Dendritic cell treated with granulocyte-macrophage colony-stimulating factor and Interleukin-4, amounts not matched to agents 40 ng/mL and 50 ng/mL, for 4 days (primary cell): ENCODE measurements at regions not wholly inside any gene's neighbourhood (a gene's known extent, or its start where the extent isn't known, plus 50 kb on each side); places are given as distances from the start of the nearest gene placed in this dataset.

Experiments used
- H3K27ac Mint-ChIP-seq: one replicate; pipeline ENCODE4 v1.8.0; 2022; ENCODE audit warnings: mild to moderate bottlenecking, mixed read lengths
- H3K27me3 Mint-ChIP-seq: one replicate; pipeline ENCODE4 v1.8.0; 2022; ENCODE audit warnings: mild to moderate bottlenecking, mixed read lengths
- H3K36me3 Mint-ChIP-seq: one replicate; pipeline ENCODE4 v1.8.0; 2022; ENCODE audit warnings: low read depth, mixed read lengths
- H3K4me1 Mint-ChIP-seq: one replicate; pipeline ENCODE4 v1.8.0; 2022; ENCODE audit warnings: low read depth, mixed read lengths
- H3K4me3 Mint-ChIP-seq: one replicate; pipeline ENCODE4 v1.8.0; 2022; ENCODE audit warnings: mild to moderate bottlenecking, moderate library complexity, mixed read lengths
- H3K9me3 Mint-ChIP-seq: one replicate; pipeline ENCODE4 v1.8.0; 2022; ENCODE audit warnings: mixed read lengths
- intact Hi-C: fragments of 100-400 bp; cut with micrococcal nuclease; formaldehyde crosslinking; loops from one replicate; pipeline ENCODE4 v1.15.0; 2022

- H3K27me3 Mint-ChIP-seq = no peaks in the 10 kb centered on the region
- H3K4me3 Mint-ChIP-seq = no peak overlapping the region
- no peaks in the 10 kb centered on the region for H3K4me1 Mint-ChIP-seq
- no peaks in the 10 kb centered on the region for H3K36me3 Mint-ChIP-seq
- peaks cover 9% of the 10 kb centered on the region for H3K9me3 Mint-ChIP-seq
- intact Hi-C loops = no loop called here
- no peak overlapping the region for H3K27ac Mint-ChIP-seq
Measured at GRCh38 chr6:120108061-120108795, 758.7 kb upstream of the MAN1A1 start.

DNA sequence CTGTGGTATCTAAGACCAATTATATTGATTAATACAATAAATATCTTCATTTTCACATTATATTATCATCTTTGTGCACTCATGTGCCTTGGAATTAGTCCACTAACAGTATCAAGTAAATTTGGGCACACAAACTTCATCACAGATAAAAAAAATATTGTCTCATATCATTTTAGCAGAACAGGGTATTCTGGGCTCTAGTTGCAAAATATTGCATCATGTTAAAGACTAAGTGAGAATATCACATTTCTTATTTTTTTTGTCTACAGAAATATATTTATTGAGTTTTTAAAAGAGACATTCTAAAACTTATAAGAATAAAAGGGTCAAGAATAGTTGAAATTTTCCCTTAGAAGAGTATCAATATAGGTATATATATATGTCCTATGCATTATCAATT lies 754.1 kb upstream of the MAN1A1 start:
- H3K27me3 Mint-ChIP-seq = no peaks in the 10 kb centered on the region
- H3K9me3 Mint-ChIP-seq = peaks cover 9% of the 10 kb centered on the region
- H3K27ac Mint-ChIP-seq = no peak overlapping the region
- H3K4me1 Mint-ChIP-seq = no peaks in the 10 kb centered on the region
- intact Hi-C loops = no loop called here
- H3K36me3 Mint-ChIP-seq = no peaks in the 10 kb centered on the region
- no peak overlapping the region for H3K4me3 Mint-ChIP-seq

GRCh38 chr6:120096696-120097260 lies 747.2 kb upstream of the MAN1A1 start:
- no peaks in the 10 kb centered on the region for H3K4me1 Mint-ChIP-seq
- no peak overlapping the region for H3K27ac Mint-ChIP-seq
- H3K4me3 Mint-ChIP-seq = no peak overlapping the region
- intact Hi-C loops = no loop called here
- no peaks in the 10 kb centered on the region for H3K9me3 Mint-ChIP-seq
- no peaks in the 10 kb centered on the region for H3K36me3 Mint-ChIP-seq
- H3K27me3 Mint-ChIP-seq = no peaks in the 10 kb centered on the region

DNA sequence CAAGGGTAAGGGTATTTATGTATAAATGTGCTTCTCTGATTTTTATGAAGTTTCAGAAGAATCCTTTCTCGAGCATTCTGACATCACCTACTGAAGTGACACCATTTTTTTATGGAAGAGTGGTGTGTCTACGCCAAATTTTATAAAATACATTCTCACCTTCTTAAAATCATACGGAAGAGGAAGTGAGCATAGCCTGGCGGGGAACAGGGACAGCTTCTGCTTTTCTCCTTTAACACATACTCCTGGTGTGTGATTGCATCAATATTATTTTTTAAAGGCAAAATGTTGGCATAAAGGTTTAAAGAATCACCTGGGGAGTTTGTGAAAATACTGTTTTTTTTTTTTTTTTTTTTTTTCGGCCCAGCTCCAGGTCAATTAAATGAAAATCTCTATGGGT lies 733.6 kb upstream of the MAN1A1 start:
- no peaks in the 10 kb centered on the region for H3K9me3 Mint-ChIP-seq
- intact Hi-C loops = no loop called here

DNA sequence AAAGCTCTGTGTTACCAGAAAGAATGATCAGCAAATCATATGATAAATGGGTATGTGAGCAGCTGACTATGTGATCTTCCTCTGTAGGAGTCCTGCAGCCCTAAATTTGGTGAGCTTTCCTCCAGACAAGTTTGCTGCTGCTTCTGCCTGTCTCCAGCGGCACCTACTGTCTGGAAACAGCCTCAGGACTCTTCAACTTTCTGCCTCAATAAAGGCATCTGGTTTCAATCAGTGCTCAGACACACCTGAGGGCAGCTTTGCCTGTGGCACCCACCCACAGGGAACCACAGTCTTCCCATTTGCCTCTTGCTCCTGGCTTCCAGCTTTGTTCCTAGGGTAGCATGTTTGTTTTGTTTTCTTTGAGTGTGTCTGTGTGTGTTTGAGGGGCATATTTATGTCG lies 727.9 kb upstream of the MAN1A1 start:
- intact Hi-C loops = no loop called here
- no peaks in the 10 kb centered on the region for H3K27me3 Mint-ChIP-seq

More for the DNA sequence above, 733.6 kb upstream of the MAN1A1 start:
- Mint-ChIP-seq H3K27ac (no peak overlapping the region), H3K4me3 (no peak overlapping the region), H3K27me3 (no peaks in the 10 kb centered on the region), H3K4me1 (no peaks in the 10 kb centered on the region), H3K36me3 (no peaks in the 10 kb centered on the region)

DNA sequence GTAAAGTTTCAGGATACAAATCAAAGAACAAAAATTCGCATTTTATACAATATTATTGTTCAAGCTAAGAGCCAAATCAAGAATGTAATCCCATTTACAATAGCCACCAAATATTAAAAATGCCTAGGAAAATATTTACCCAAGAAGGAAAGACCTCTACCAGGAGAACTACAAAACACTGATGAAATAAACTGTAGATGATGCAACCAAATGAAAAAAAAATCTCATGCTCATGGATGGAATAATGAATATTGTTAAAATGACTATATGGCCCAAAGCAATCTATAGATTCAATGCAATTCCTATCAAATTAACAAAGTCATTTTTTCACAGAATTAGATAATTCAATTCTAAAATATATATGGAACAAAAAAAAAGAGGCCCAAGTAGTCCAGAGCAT lies 708.8 kb upstream of the MAN1A1 start:
- Mint-ChIP-seq H3K9me3 (peaks cover 41% of the 10 kb centered on the region), H3K27ac (no peak overlapping the region), H3K36me3 (no peaks in the 10 kb centered on the region), H3K4me3 (no peak overlapping the region), H3K4me1 (no peaks in the 10 kb centered on the region), H3K27me3 (no peaks in the 10 kb centered on the region)
- intact Hi-C loops = loop anchor here (10.0 kb wide), 1 partner anchor 314 kb away; no protein-coding TSS in a partner anchor

More for the DNA sequence above, 727.9 kb upstream of the MAN1A1 start:
- H3K9me3 Mint-ChIP-seq = no peaks in the 10 kb centered on the region
- H3K4me3 Mint-ChIP-seq = no peak overlapping the region
- no peaks in the 10 kb centered on the region for H3K36me3 Mint-ChIP-seq
- no peak overlapping the region for H3K27ac Mint-ChIP-seq
- no peaks in the 10 kb centered on the region for H3K4me1 Mint-ChIP-seq

GRCh38 chr6:120056085-120056484 lies 706.5 kb upstream of the MAN1A1 start:
- Mint-ChIP-seq H3K27me3 (no peaks in the 10 kb centered on the region), H3K4me3 (no peak overlapping the region), H3K27ac (no peak overlapping the region), H3K4me1 (no peaks in the 10 kb centered on the region), H3K36me3 (no peaks in the 10 kb centered on the region), H3K9me3 (peaks cover 28% of the 10 kb centered on the region)
- intact Hi-C loops = loop anchor here (10.0 kb wide), 1 partner anchor 311 kb away; no protein-coding TSS in a partner anchor

DNA sequence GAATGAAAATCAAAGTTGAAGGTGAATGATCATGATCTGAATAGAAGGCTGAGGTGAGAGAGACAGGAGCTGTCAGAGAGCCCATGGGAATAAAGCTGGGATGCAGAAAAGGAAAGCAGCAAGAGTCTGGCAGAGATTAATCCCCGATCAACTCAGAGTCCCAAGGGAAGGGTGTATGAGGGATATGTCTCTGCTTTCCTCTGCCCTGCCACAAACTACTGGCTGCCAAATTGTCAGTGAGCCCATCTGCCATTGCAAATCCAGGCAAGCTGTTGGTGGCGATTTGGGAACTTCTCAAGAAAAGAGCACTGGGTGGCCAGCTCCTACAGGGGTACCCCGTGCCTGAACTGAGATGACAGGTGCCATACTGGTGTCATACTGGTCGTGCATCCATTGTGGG lies 705.5 kb upstream of the MAN1A1 start:
- no peak overlapping the region for H3K4me3 Mint-ChIP-seq
- no peaks in the 10 kb centered on the region for H3K27me3 Mint-ChIP-seq
- no peaks in the 10 kb centered on the region for H3K4me1 Mint-ChIP-seq
- H3K27ac Mint-ChIP-seq = no peak overlapping the region
- intact Hi-C loops = loop anchor here (10.0 kb wide), 1 partner anchor 310 kb away; no protein-coding TSS in a partner anchor
- peaks cover 20% of the 10 kb centered on the region for H3K9me3 Mint-ChIP-seq
- no peaks in the 10 kb centered on the region for H3K36me3 Mint-ChIP-seq

GRCh38 chr6:120039664-120040063 lies 690.1 kb upstream of the MAN1A1 start:
- intact Hi-C loops = no loop called here
- Mint-ChIP-seq H3K36me3 (no peaks in the 10 kb centered on the region), H3K27ac (no peak overlapping the region), H3K4me3 (no peak overlapping the region), H3K9me3 (no peaks in the 10 kb centered on the region), H3K4me1 (no peaks in the 10 kb centered on the region), H3K27me3 (no peaks in the 10 kb centered on the region)

- intact Hi-C loops = no loop called here
- no peaks in the 10 kb centered on the region for H3K4me1 Mint-ChIP-seq
- no peak overlapping the region for H3K4me3 Mint-ChIP-seq
- H3K27me3 Mint-ChIP-seq = no peaks in the 10 kb centered on the region
- no peak overlapping the region for H3K27ac Mint-ChIP-seq
- no peaks in the 10 kb centered on the region for H3K36me3 Mint-ChIP-seq
- peaks cover 14% of the 10 kb centered on the region for H3K9me3 Mint-ChIP-seq
Measured at GRCh38 chr6:120031837-120032236, 682.3 kb upstream of the MAN1A1 start.

GRCh38 chr6:120026791-120027190 lies 677.2 kb upstream of the MAN1A1 start:
- peaks cover 14% of the 10 kb centered on the region for H3K9me3 Mint-ChIP-seq
- H3K27me3 Mint-ChIP-seq = no peaks in the 10 kb centered on the region
- no peaks in the 10 kb centered on the region for H3K36me3 Mint-ChIP-seq
- intact Hi-C loops = no loop called here
- no peaks in the 10 kb centered on the region for H3K4me1 Mint-ChIP-seq
- H3K27ac Mint-ChIP-seq = no peak overlapping the region
- H3K4me3 Mint-ChIP-seq = no peak overlapping the region

DNA sequence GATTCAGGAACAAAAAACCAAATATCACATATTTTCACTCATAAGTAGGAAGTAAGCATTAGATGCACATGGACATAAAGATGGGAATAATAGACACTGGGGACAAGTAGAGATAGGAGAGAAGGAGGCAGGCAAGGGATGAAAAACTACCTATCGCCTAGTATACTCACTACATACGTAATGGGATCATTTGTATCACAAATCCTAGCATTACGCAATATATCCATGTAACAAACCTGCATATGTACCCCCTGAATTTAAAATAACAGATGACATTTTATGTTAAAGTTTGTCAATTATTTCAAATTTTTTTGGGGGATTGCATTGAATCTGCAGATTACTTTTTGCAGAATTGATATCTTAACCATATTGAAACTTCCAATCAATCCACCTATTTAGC lies 660.5 kb upstream of the MAN1A1 start:
- intact Hi-C loops = loop anchor here (10.0 kb wide), 1 partner anchor 245 kb away; no protein-coding TSS in a partner anchor
- Mint-ChIP-seq H3K27ac (no peak overlapping the region), H3K36me3 (no peaks in the 10 kb centered on the region), H3K4me3 (no peak overlapping the region), H3K27me3 (no peaks in the 10 kb centered on the region), H3K4me1 (no peaks in the 10 kb centered on the region), H3K9me3 (no peaks in the 10 kb centered on the region)

GRCh38 chr6:120005292-120005976 lies 655.9 kb upstream of the MAN1A1 start:
- Mint-ChIP-seq H3K27me3 (no peaks in the 10 kb centered on the region), H3K4me1 (no peaks in the 10 kb centered on the region), H3K27ac (no peak overlapping the region), H3K36me3 (no peaks in the 10 kb centered on the region), H3K4me3 (no peak overlapping the region), H3K9me3 (no peaks in the 10 kb centered on the region)
- intact Hi-C loops = no loop called here

GRCh38 chr6:119986934-119987549 lies 637.5 kb upstream of the MAN1A1 start:
- Mint-ChIP-seq H3K27ac (no peak overlapping the region), H3K4me1 (peaks cover 9% of the 10 kb centered on the region), H3K27me3 (no peaks in the 10 kb centered on the region), H3K4me3 (no peak overlapping the region), H3K9me3 (no peaks in the 10 kb centered on the region), H3K36me3 (no peaks in the 10 kb centered on the region)
- intact Hi-C loops = no loop called here
